Right lobe of liver (tissue), 4 donors: ENCODE measurements at regions not wholly inside any gene's neighbourhood (a gene's known extent, or its start where the extent isn't known, plus 50 kb on each side); places are given as distances from the start of the nearest gene placed in this dataset.

Experiments used
- CTCF ChIP-seq, 4 donors: fragments of 200-600 bp in 3 of 4; fragments of 450-650 bp in 1 of 4; IDR thresholded peaks; one replicate each; pipeline versions ENCODE4 v1.5.1 to v1.8.0; 2016 to 2022; ENCODE audit warnings: antibody characterized with exemption in 4 of 4, mild to moderate bottlenecking in 2 of 4
- POLR2A ChIP-seq: fragments of 450-650 bp; IDR thresholded peaks from one replicate; pipeline ENCODE4 v1.6.1; 2017; ENCODE audit warnings: antibody characterized with exemption, mild to moderate bottlenecking
- donor health status: DM: no; HTN: no; CAD: no.
- donor health status: DM: no; HTN: no; CAD: no.
- donor health status: DM: no; HTN: yes; CAD: no.

GRCh38 chr3:180352261-180352660 is 249.7 kb upstream of the TTC14 start:
- TF ChIP-seq CTCF (IDR thresholded peaks at IDR 0.05) (no peak), POLR2A (no peak)
